ENCODE measurements at regions not wholly inside any gene's neighbourhood (a gene's known extent, or its start where the extent isn't known, plus 50 kb on each side); places are given as distances from the start of the nearest gene placed in this dataset.

DNA sequence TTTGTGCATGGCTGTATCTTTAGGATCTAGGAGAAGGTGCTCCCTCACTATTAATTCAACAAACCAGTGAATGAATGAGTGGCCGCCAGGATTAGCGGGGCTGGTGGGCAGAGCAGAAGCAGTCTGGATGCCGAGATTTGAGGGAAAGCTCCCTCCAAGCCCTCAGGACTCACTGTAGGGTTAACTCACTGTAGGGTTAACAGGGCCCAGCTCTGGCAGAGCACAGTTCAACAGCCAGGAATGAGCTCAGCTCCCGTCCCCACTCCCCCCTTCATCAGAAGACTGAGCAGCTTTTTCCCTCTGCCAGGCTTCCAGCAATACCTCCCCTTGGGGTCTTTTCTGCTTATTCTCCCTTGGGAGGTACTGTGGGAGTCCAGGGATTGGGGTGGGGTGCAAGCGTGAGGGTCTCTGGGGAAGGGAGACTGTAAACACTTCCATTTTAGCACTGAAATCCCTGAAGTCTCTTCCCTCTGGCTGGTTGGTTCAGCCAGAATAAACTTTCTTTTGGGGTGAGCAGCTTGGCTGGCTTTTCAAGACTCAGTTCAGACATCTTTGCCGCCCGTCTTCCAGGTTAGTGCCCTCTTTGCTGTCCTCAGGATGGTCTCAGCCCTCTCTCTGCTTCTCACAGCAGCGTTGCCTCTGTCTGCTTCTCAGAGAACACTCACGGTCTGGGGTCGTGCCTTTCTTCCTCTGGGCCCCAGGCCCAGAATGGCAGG lies 53.7 kb upstream of the WSB1 start:
- Histone ChIP-seq H3K4me3 (ENCODE audit: low read depth, low read length) (no peak overlapping the region), H3K27me3 (ENCODE audit: control insufficient read depth, insufficient read depth, low read length) (peaks cover 2% of the 10 kb centered on the region), H3K36me3 (ENCODE audit: control insufficient read depth, insufficient read depth, low read length) (no peaks in the 10 kb centered on the region)
- TF ChIP-seq, protein P1, sequence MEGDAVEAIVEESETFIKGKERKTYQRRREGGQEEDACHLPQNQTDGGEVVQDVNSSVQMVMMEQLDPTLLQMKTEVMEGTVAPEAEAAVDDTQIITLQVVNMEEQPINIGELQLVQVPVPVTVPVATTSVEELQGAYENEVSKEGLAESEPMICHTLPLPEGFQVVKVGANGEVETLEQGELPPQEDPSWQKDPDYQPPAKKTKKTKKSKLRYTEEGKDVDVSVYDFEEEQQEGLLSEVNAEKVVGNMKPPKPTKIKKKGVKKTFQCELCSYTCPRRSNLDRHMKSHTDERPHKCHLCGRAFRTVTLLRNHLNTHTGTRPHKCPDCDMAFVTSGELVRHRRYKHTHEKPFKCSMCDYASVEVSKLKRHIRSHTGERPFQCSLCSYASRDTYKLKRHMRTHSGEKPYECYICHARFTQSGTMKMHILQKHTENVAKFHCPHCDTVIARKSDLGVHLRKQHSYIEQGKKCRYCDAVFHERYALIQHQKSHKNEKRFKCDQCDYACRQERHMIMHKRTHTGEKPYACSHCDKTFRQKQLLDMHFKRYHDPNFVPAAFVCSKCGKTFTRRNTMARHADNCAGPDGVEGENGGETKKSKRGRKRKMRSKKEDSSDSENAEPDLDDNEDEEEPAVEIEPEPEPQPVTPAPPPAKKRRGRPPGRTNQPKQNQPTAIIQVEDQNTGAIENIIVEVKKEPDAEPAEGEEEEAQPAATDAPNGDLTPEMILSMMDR (IDR thresholded peaks at IDR 0.05; ENCODE audit: insufficient read depth, low read length, poor library complexity, severe bottlenecking) = no peak
- no peak for DNase-seq (ENCODE audit: low read depth)

DNA sequence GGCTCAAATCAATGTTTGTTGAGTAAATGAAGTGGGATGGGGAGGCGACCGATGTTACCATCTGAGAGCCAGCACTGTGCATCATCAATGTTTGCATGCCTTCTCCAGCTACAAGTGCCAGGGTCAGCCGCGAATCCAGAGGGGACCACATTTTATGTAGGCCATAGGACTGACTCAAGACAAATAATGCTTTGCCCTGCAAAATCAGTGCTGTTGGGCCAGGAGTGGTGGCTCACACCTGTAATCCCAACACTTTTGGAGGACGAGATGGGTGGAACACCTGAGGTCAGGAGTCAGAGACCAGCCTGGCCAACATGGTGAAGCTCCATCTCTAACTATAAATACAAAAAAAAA lies 53.1 kb upstream of the WSB1 start:
- TF ChIP-seq, protein P1 (IDR thresholded peaks at IDR 0.05; ENCODE audit: insufficient read depth, low read length, poor library complexity, severe bottlenecking) = no peak
- DNase-seq (ENCODE audit: low read depth) = no peak
- no peaks in the 10 kb centered on the region for H3K36me3 ChIP-seq (ENCODE audit: control insufficient read depth, insufficient read depth, low read length)
- no peak overlapping the region for H3K4me3 ChIP-seq (ENCODE audit: low read depth, low read length)
- peaks cover 2% of the 10 kb centered on the region for H3K27me3 ChIP-seq (ENCODE audit: control insufficient read depth, insufficient read depth, low read length)

DNA sequence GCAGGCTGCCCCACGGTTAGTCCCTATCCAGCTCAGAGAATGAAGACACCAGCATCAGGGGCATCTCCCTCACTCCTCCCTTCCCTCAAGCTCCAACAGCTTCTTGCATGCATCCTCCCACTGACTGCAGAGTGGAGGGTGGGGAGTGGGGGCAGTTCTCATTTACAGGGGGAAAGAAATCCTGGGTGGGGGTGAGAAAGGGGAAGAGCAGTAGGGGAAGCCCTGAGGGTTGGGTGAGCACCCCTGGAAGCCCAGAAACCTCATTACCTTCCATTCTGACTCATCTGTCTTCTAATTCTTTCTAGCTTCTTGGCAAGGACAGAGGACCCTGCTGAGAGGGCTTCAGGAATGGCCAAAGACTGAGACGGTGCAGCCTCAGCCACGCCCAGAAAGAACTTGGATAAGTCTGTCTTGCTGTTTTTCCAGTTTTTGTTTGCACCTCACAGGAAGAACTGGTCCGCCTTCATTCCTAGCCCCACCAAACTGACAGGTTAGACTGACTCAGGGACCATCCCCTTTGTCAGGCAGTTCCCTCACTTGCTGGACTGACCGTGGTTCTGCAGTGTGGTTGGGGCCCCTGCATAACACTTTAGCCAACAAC lies 52.5 kb upstream of the WSB1 start:
- Histone ChIP-seq H3K36me3 (ENCODE audit: control insufficient read depth, insufficient read depth, low read length) (no peaks in the 10 kb centered on the region), H3K4me3 (ENCODE audit: low read depth, low read length) (no peak overlapping the region), H3K27me3 (ENCODE audit: control insufficient read depth, insufficient read depth, low read length) (peaks cover 2% of the 10 kb centered on the region)
- DNase-seq (ENCODE audit: low read depth) = peak; percentile 41
- TF ChIP-seq, protein P1 (IDR thresholded peaks at IDR 0.05; ENCODE audit: insufficient read depth, low read length, poor library complexity, severe bottlenecking) = no peak

DNA sequence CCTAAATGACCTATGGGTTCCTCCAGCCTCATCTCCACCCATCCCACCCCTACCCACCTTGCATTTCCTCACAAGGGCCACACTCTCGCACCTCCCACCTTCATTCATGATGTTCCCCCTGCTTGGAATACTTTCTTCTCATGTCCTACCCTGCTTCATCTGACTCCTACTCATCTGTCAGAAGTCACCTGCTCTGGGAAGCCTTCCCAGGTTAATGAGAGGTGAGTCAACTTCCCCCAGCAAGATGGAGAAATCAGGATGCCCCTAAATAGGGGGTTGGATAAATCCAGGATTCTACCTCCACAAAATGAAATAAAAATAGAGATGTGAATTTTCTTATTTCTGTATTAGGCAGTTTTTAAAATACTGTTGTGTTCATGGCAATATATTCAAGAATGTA lies 51.0 kb upstream of the WSB1 start:
- no peaks in the 10 kb centered on the region for H3K36me3 ChIP-seq (ENCODE audit: control insufficient read depth, insufficient read depth, low read length)
- peaks cover 2% of the 10 kb centered on the region for H3K27me3 ChIP-seq (ENCODE audit: control insufficient read depth, insufficient read depth, low read length)
- no peak overlapping the region for H3K4me3 ChIP-seq (ENCODE audit: low read depth, low read length)
- no peak for DNase-seq (ENCODE audit: low read depth)
- TF ChIP-seq, protein P1 (IDR thresholded peaks at IDR 0.05; ENCODE audit: insufficient read depth, low read length, poor library complexity, severe bottlenecking) = no peak

DNA sequence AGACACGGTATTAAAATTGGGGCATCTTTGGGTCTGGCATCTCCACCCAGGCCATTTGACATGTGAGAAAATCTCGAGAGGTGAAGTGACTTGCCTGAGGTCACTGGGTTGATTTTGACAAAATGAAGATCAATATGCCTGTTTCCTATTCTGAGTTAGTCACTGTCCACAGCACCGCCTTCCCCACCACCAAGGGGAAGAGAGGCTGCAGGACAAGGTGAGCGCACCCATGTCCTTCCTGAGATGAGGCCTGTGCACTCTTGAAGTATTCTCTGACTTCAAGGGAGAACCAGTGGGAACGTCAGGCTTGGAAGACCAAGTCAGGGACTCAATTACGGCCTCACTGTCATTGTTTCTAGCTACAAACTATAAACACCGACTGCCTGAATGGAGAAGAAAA lies 49.9 kb upstream of the WSB1 start:
- no peaks in the 10 kb centered on the region for H3K36me3 ChIP-seq (ENCODE audit: control insufficient read depth, insufficient read depth, low read length)
- H3K4me3 ChIP-seq (ENCODE audit: low read depth, low read length) = no peak overlapping the region
- TF ChIP-seq, protein P1 (IDR thresholded peaks at IDR 0.05; ENCODE audit: insufficient read depth, low read length, poor library complexity, severe bottlenecking) = no peak
- H3K27me3 ChIP-seq (ENCODE audit: control insufficient read depth, insufficient read depth, low read length) = no peaks in the 10 kb centered on the region
- DNase-seq (ENCODE audit: low read depth) = no peak

All from kidney epithelial cell (primary cell).